ENCODE measurements at regions not wholly inside any gene's neighbourhood (a gene's known extent, or its start where the extent isn't known, plus 50 kb on each side); places are given as distances from the start of the nearest gene placed in this dataset.

- ChIA-PET CTCF (no interaction called here), POLR2A (no interaction called here)
- H3K4me3 Mint-ChIP-seq: no peak overlapping the region
- intact Hi-C loops (cut with micrococcal nuclease): no loop called here
- H3K27ac Mint-ChIP-seq: no peak overlapping the region
- no peaks in the 10 kb centered on the region for H3K4me1 Mint-ChIP-seq
- no peak for TF ChIP-seq CTCF (IDR thresholded peaks at IDR 0.05)
- no peak for DNase-seq
- no peak for ATAC-seq (ENCODE audit: low read depth)
- H3K9me3 Mint-ChIP-seq: peaks cover under 1% of the 10 kb centered on the region
- H3K36me3 Mint-ChIP-seq (ENCODE audit: low read depth): no peaks in the 10 kb centered on the region
- no peaks in the 10 kb centered on the region for H3K27me3 Mint-ChIP-seq
These were observed 688.6 kb downstream of the DIPK2A start for GRCh38 chr3:144660186-144660585.

GRCh38 chr3:144662729-144663128 is 691.1 kb downstream of the DIPK2A start:
- POLR2A ChIA-PET: no interaction called here

GRCh38 chr3:144663456-144664436 is 692.1 kb downstream of the DIPK2A start:
- intact Hi-C loops (cut with micrococcal nuclease): no loop called here
- no peak for TF ChIP-seq CTCF (IDR thresholded peaks at IDR 0.05)
- Mint-ChIP-seq H3K4me3 (no peak overlapping the region), H3K9me3 (peaks cover 10% of the 10 kb centered on the region), H3K36me3 (ENCODE audit: low read depth) (no peaks in the 10 kb centered on the region), H3K4me1 (no peaks in the 10 kb centered on the region), H3K27ac (no peak overlapping the region), H3K27me3 (no peaks in the 10 kb centered on the region)
- POLR2A ChIA-PET: no interaction called here
- no peak for ATAC-seq (ENCODE audit: low read depth)
- no peak for DNase-seq
- CTCF ChIA-PET: no interaction called here

More at GRCh38 chr3:144662729-144663128, 691.1 kb downstream of the DIPK2A start:
- no peak for TF ChIP-seq CTCF (IDR thresholded peaks at IDR 0.05)
- DNase-seq (no peak), ATAC-seq (ENCODE audit: low read depth) (no peak)
- Mint-ChIP-seq H3K9me3 (peaks cover 10% of the 10 kb centered on the region), H3K4me1 (no peaks in the 10 kb centered on the region), H3K36me3 (ENCODE audit: low read depth) (no peaks in the 10 kb centered on the region), H3K4me3 (no peak overlapping the region), H3K27ac (no peak overlapping the region), H3K27me3 (no peaks in the 10 kb centered on the region)
- intact Hi-C loops (cut with micrococcal nuclease): no loop called here
- CTCF ChIA-PET: no interaction called here

- ChIA-PET CTCF (no interaction called here), POLR2A (no interaction called here)
- Mint-ChIP-seq H3K4me3 (no peak overlapping the region), H3K9me3 (peaks cover 10% of the 10 kb centered on the region), H3K27ac (no peak overlapping the region), H3K36me3 (ENCODE audit: low read depth) (no peaks in the 10 kb centered on the region), H3K27me3 (no peaks in the 10 kb centered on the region), H3K4me1 (no peaks in the 10 kb centered on the region)
- no peak for TF ChIP-seq CTCF (IDR thresholded peaks at IDR 0.05)
- intact Hi-C loops (cut with micrococcal nuclease): no loop called here
- DNase-seq (no peak), ATAC-seq (ENCODE audit: low read depth) (no peak)
These were observed 694.0 kb downstream of the DIPK2A start for GRCh38 chr3:144665567-144666053.

- Mint-ChIP-seq H3K36me3 (ENCODE audit: low read depth) (no peaks in the 10 kb centered on the region), H3K9me3 (peaks cover 6% of the 10 kb centered on the region), H3K27me3 (no peaks in the 10 kb centered on the region), H3K27ac (no peak overlapping the region), H3K4me3 (no peak overlapping the region), H3K4me1 (no peaks in the 10 kb centered on the region)
- intact Hi-C loops (cut with micrococcal nuclease): no loop called here
- ATAC-seq (ENCODE audit: low read depth): no peak
- no peak for TF ChIP-seq CTCF (IDR thresholded peaks at IDR 0.05)
- ChIA-PET CTCF (no interaction called here), POLR2A (no interaction called here)
- DNase-seq: no peak
These were observed 698.9 kb downstream of the DIPK2A start for GRCh38 chr3:144670571-144670970.

All from activated B cell treated with CpG ODN at 0.5 μM for 24 hours (primary cell).